ENCODE measurements at regions not wholly inside any gene's neighbourhood (a gene's known extent, or its start where the extent isn't known, plus 50 kb on each side); places are given as distances from the start of the nearest gene placed in this dataset.

GRCh38 chr6:155867682-155868081 lies 412.0 kb upstream of the NOX3 start:
- TF ChIP-seq CTCF (conservative IDR thresholded peaks at IDR 0.05; ENCODE audit: low read length) (no peak), EZH2phosphoT487 (IDR thresholded peaks at IDR 0.05; ENCODE audit: borderline replicate concordance, low read depth, low read length) (no peak)

Data from OCI-LY7 (cell line).